NCI-H460 (cell line): ENCODE measurements at regions not wholly inside any gene's neighbourhood (a gene's known extent, or its start where the extent isn't known, plus 50 kb on each side); places are given as distances from the start of the nearest gene placed in this dataset.
"Not testable (repeated sequence)": the region's sequence is repeated elsewhere in the genome, so short reads cannot be mapped to it uniquely, and the experiment has no call there.

Experiments used
- DNase-seq: peaks from one replicate; pipeline ENCODE4 v3.0.0-alpha.2; 2016; ENCODE audit warnings: low read depth; ENCODE audit errors: extremely low read depth

GRCh38 chr12:59407799-59408198 is 188.0 kb upstream of the SLC16A7 start:
- DNase-seq, result no peak

DNA sequence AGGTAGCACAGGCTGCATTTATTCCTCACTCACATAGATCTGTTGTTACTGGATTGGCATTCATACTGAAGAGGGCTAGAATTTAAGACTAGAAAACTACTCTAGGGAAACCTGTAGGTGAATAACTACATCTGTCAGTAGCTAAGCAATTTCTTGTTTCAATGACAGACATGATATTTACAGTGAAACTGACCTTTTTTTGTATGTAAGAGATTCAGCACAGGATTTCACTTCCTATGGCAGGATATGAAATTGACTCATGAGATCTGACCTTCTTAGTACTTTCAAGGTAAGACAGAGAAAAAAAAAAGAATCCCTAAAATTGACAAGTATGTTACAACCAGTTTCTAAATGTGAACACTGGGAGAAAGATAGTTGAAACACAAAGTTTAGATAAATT is 189.8 kb upstream of the SLC16A7 start:
- DNase-seq, result no peak

DNA sequence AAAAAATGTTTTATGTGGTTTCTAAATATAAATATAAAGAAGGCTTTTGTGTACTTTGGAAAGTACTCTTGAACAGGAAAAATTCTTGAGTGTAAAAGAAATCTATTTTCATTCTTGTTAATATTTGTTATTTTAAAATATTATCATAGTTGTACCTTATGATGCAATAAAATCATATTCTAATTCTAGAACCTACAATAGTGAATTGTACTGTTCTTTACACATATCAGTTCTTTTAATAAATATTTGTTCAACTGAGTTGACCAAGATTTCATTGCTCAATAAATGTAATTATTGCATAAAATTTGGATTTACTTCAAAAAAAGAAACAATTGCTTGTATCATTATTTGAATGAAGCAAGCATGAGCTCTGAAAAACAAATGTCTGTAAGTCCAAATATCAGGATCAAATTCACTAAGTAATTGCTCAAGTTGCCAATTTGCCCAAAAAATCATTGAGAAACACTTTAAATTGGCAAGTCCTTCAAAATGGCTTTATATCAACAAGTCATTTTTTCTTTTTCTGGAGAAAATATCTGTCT is 191.6 kb upstream of the SLC16A7 start:
- no peak for DNase-seq

DNA sequence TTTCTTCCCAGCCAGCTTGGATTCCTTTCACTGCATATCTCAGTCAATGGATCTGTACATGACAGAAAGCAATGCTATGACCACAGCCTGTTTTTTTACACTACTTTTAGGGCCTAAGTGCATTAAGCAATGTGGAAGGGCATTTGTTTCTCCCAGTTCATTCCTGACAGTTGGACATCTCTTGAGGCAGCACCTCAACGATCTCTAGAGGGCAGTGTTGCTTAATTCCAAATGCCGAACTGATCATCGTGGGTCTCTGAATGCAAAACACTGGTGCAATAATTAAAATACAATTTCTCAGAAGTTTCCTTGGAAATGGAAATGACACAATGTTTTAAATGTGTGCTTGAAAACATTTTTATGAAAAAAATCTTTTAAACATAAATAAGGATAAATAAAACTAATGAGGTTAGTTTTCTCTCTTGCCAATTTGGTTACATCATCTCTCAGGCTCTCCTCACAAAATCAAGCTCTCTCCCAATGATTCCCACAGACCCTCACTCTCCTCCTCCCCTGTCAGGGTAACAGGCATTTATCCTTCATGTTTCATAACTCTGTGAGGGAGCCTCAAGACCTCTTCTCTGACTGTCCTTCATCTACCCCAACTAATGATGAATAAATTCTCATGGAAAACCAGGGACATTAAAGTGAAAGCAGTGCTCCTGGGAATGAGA is 192.4 kb upstream of the SLC16A7 start:
- peak; percentile 78 for DNase-seq

- no peak for DNase-seq
Measured at GRCh38 chr12:59401862-59402261, 194.0 kb upstream of the SLC16A7 start.

DNA sequence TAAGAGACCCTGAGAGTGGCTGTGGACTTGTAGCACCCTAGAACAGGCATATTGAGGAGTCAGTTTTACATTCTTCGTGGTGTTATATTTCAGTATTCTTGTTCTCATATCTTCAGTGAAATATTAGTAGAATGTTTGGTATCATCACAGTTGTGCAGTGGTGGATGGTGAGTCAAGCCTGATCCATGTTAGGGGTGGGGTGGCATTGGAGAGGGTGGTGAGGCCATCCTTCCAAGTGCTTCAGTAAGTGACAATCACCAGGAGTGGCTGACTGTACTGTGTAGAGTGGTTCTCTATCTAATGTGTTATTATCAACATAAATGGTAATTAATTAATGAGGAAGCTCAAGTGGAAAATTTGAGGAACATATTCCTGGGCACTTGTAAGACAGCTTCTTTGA is 197.7 kb upstream of the SLC16A7 start:
- DNase-seq, result no peak

DNA sequence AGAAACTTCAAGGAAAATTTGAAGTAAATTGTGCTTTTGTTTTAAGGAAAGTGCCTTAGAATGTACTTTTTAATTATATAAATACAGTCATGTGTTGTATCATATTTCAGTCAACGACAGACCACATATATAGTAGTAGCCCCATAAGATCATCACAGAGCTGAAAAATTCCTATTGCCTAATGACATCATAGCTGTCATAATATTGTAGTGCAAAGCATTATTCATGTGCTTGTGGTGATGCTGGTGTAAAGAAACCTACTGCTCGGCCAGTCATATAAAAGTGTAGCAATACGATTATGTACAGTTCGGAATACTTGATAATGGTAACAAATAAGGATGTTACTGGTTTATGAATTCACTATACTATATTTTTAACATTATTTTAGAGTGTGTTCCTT is 198.9 kb upstream of the SLC16A7 start:
- DNase-seq, result no peak

DNA sequence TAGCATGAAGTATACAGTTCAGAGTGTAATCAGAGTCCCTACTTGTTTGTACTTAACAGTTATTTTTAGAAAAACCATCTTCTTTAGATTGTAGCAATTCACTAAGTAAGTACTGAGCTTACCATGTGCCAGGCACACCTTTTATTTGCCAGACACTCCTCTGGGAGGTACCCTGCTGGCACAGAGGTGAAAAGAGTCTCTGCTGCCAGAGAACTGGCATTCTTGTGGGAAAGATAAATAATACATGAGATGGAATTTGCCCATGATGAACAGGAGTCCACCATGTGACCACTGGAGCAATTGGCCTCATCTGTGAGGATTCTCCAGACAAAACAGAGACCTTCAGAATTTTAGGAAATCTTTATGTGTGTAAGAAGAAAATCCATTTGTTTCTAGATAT is 199.3 kb upstream of the SLC16A7 start:
- no peak for DNase-seq

DNA sequence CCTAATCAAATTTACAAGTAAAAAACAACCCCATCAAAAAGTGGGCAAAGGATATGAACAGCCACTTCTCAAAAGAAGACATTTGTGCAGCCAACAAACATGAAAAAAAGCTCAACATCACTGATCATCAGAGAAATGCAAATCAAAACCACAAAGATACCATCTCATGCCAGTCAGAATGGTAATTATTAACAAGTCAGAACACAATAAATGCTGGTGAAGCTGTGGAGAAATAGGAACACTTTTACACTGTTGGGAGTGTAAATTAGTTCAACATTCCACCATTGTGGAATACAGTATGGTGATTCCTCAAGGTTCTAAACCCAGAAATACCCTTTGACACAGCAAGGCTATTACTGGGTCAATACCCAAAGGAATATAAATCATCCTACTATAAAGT is 200.5 kb upstream of the SLC16A7 start:
- DNase-seq, result not testable (repeated sequence)

DNA sequence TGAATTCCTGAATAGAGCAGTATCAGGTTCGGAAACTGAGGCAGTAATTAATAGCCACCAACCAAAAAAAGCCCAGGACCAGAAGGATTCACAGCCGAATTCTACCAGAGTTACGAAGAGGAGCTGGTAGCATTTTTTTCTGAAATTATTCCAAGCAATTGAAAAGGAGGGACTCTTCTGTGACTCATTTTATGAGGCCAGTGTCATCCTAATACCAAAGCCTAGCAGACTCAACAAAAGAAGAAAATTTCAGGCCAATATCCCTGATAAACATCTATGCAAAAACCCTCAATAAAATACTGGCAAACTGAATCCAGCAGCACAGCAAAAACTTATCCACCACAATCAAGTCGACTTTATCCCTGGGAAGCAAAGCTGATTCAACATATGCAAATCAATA is 202.3 kb upstream of the SLC16A7 start:
- no peak for DNase-seq

DNA sequence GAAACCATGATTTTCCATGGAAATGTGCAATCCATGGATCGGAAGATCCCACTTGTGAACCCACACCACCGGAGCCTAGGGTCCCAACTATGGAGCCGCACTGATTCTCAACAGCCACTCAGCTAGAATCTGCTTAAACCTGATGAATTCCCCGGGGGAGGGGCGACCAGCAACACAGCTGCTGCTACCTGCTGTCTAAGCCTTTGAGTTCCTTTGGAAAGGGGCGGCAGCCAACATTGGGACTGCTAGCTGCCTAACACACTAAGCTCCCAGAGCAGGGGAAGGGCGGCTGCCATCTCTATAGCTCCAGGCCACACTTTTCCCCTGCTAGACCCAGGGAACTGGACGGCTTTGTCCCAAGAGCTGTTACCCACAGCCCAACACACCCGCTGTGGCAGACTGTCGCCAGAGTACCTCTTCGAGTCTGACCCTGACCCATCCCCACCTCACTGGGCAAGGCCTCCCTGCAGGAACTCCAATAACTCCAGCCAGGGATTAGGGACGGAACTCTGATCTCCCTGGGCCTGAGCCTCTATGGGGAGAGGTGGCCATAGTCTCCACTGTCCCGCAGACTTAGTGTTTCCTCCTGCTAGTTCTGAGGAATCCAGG is 205.8 kb upstream of the SLC16A7 start:
- DNase-seq, result no peak

DNA sequence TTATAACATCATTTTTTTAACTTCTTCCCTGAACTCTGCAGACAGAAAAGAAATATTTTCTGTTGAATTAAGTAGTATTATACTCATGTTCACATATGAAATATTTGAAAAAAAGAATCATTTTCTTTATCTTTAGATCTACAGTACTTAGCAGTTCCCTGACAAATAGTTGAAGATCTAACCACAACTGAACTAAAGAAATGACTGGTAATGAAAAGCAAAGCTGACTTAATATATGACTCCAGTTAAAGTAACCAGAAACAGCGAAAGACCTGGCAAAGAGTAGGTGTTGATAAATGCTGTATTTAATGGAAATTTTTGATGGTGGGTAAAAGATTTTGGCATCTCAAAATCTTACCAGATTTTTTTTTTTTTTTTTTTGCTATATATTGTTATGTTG is 207.1 kb upstream of the SLC16A7 start:
- DNase-seq, result no peak

DNA sequence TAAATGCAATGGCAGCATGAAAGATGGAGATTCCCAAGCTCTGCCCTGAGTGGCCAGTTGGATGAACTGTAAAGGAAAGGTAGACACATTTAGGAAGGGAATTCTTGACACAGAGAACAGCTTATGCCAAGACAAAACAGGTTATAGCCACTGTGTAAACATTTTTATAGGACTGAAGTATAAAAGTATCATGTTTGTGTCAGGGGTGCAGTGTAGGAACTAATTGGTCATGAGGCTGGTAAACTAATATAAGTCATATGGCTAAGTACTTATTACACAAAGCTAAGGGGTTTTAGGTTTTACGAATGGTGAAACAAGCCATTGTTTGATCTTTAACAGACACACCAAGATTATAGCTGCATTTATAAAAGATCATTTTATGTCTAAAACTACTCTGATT is 207.7 kb upstream of the SLC16A7 start:
- no peak for DNase-seq

DNA sequence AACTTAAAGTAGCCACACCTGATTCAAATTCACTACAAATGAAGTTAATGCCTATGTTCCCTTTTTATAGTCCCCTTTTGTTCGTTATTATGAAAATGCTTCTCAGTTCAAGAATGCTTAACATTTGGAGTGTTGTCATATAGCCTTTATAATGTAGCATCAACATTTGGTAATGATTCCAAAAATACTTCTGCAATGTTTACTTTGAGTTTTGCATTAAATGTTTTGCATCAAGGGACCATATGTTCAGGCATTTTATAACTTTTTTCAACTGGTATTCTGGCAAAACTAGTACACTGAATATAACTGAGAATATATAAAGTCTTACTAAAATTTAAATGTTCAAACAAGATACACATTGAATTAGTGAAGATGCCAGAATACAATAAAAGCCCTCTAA is 209.6 kb upstream of the SLC16A7 start:
- no peak for DNase-seq

DNA sequence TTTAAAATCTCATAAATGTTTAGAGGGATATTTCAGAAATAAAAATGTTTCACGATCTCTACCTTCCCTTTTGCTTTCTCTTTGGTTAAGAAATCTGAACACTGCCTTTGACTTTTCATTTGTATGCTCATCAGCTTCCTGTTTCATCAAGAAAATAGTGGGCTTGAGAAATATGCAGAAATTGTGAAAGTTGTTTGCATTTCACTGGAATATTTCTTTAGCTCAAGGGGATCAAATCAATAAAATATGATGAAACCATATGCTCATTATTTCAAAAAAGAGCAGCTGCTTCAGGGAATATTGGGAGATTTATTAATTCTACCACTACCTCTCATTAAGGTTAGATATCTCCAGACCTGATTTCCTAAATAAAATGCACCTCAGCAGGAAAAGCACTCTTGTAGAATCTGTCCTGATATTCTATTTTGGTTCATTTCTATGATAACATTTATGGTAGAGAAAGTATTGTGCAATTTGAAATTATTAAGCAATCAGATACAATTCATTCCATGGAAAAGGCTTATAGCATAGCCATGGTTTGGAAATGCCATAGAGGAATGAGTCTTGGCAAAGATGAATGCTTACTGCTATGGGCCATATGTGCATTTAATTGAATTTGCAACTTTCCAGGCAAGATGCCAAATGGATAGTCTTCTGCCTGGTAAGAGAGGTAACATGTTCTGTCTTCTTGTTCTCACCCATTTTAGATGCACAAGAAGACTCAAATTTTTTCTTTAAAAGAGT is 212.6 kb upstream of the SLC16A7 start:
- no peak for DNase-seq

- DNase-seq, result no peak
Measured at GRCh38 chr12:59382282-59383078, 213.3 kb upstream of the SLC16A7 start.

GRCh38 chr12:59381106-59381505 is 214.7 kb upstream of the SLC16A7 start:
- no peak for DNase-seq

GRCh38 chr12:59375633-59376032 is 220.2 kb upstream of the SLC16A7 start:
- no peak for DNase-seq

GRCh38 chr12:59374783-59375182 is 221.0 kb upstream of the SLC16A7 start:
- no peak for DNase-seq

DNA sequence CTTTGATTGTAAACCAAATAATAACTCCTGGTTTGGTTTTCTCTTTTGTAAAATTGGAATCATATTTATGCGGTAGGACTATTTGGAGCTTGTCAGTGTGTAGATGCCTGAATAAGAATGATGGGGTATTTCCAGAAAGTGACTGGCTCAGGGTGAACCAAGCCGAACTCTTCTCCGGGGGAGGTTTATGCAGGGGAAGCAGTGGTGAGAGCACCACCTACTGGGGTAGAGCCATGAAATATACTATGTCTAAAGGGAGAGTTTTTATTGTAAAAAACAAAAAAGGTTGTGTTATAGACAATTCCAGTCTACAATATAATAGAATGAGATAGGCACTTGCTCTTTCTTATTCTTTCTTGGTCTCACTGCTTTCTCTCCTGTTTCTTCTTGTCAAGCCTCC is 222.9 kb upstream of the SLC16A7 start:
- DNase-seq, result peak; percentile 7

DNA sequence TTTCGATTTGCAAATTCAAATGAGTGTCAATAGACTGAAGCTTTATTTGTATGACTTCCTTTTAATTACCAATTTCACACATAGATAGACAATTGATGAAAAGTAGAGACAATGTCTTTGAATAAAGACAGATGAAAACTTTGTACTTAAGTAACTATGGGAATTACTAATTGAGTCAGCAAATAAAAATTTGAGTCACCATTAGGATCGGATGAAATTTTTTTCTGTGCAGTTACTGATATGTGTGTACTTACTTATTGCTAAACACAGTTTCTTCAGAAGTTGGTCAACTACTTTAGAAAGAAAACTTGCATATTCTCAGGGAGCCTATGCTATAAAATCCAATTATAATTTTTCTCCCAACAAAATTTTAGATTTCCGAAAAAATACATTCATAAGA is 224.9 kb upstream of the SLC16A7 start:
- DNase-seq, result no peak
